Stimulated activated naive CD8-positive, alpha-beta T cell treated with anti-CD3 and anti-CD28 coated beads, Interleukin-15, Interleukin-2, amounts not matched to agents 100 ng/mL and 50 ng/mL, for 24 hours (primary cell): ENCODE measurements at regions not wholly inside any gene's neighbourhood (a gene's known extent, or its start where the extent isn't known, plus 50 kb on each side); places are given as distances from the start of the nearest gene placed in this dataset.
"Not testable (repeated sequence)": the region's sequence is repeated elsewhere in the genome, so short reads cannot be mapped to it uniquely, and the experiment has no call there.

Experiments used
- H3K27ac Mint-ChIP-seq: one replicate; pipeline ENCODE4 v1.8.0; 2021; ENCODE audit warnings: mild to moderate bottlenecking, mixed read lengths
- H3K27me3 Mint-ChIP-seq: one replicate; pipeline ENCODE4 v1.8.0; 2021; ENCODE audit warnings: mixed read lengths
- H3K36me3 Mint-ChIP-seq: one replicate; pipeline ENCODE4 v1.8.0; 2021; ENCODE audit warnings: low read depth, mixed read lengths
- H3K4me1 Mint-ChIP-seq: one replicate; pipeline ENCODE4 v1.8.0; 2021; ENCODE audit warnings: low read depth, mixed read lengths
- H3K4me3 Mint-ChIP-seq: one replicate; pipeline ENCODE4 v1.8.0; 2021; ENCODE audit warnings: mild to moderate bottlenecking, mixed read lengths
- H3K9me3 Mint-ChIP-seq: one replicate; pipeline ENCODE4 v1.8.0; 2021; ENCODE audit warnings: mixed read lengths

DNA sequence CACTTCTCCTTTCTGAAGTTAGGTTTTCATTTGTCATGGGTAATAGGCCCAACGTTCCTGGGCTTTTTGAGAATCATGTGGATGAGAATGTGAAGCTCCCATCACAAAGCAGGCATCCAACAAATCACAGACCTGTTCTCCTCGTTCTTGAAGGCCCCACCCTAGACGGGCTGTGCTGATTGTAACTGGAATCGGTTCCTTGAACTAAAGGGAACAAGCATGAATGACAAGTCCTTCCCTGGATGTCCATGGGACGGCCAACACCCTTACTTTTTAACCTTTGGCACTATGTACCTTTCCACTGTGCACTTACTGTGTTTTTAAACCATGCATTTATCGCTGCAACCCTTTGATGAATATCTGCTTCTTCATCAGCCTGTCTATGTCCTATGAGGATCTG lies 438.2 kb downstream of the CD83 start:
- Mint-ChIP-seq H3K27ac (no peak overlapping the region), H3K36me3 (no peaks in the 10 kb centered on the region), H3K9me3 (no peaks in the 10 kb centered on the region), H3K4me3 (no peak overlapping the region), H3K4me1 (no peaks in the 10 kb centered on the region), H3K27me3 (no peaks in the 10 kb centered on the region)

DNA sequence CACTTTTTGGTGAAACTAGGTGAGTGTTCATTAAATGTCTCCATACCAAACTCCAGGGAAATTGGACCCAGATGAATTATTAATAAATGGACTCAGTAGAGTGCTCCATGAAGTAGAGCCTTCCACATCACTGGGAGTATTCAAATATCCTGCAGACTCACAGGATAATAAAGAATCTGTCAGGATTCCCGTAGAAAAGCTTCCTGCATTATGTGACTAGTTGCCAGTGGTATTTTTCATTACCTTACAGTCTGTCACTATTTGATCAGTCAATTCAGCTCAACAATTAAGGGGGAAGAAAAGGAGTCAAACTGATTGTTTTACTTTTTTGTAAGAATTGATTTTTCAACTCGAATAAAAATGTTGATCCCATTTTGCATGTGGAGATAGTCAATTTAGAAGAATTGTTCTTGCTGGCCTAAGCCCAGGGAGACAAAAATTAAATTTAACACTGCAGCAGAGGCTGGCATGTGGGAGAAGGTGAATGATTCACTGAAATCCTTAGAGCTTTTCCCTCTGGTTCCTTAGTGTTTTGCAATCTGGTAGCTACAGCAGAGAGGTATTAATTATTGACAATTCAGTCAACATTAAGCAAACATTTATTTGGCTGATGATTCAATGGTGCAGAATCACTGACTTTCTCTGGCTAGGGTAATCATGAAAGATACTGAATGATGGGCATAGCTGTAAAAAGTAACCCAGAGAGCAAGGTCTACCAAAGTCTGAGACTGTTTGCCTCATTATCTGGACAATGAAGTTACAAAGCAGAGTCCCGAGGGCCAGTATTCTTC lies 442.4 kb downstream of the CD83 start:
- Mint-ChIP-seq H3K4me1 (no peaks in the 10 kb centered on the region), H3K27me3 (no peaks in the 10 kb centered on the region), H3K36me3 (peaks cover 5% of the 10 kb centered on the region), H3K4me3 (no peak overlapping the region), H3K27ac (no peak overlapping the region), H3K9me3 (peaks cover 13% of the 10 kb centered on the region)

DNA sequence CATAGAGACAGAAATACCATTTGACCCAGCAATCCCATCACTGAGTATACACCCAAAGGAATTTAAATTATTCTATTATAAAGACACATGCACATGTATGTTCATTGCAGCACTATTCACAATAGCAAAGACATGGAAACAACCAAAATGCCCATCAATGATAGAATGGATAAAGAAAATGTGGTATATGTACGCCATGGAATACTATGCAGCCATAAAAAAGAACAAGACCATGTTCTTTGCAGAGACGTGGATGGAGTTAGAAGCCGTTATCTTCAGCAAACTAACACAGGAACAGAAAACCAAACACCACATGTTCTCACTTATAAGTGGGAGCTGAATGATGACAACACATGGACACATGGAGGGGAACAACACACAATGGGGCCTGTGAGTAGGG lies 444.0 kb downstream of the CD83 start:
- H3K4me1 Mint-ChIP-seq, H3K36me3 Mint-ChIP-seq, H3K27me3 Mint-ChIP-seq, H3K4me3 Mint-ChIP-seq, H3K27ac Mint-ChIP-seq: not testable (repeated sequence)
- H3K9me3 Mint-ChIP-seq: peaks cover 18% of the 10 kb centered on the region

DNA sequence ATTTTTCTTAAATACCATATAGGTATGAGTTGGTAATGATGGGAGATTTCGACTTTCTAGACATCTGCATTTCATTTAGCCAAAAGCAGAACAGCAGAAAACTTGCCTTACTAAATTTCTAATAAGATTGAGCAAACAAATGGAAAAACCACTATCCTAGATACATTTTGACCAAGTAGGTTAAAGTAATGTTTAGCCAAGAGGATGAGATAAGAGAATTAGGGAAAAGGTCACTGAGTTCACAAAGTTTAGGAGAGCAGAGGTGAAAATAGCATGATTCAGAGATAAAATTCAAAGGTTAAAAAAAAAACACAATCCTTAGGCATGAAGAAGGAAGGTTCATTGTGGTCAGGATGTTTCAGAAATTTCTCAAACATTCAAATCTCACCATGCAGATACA lies 450.3 kb downstream of the CD83 start:
- no peak overlapping the region for H3K4me3 Mint-ChIP-seq
- H3K4me1 Mint-ChIP-seq: no peaks in the 10 kb centered on the region
- H3K9me3 Mint-ChIP-seq: peaks cover 13% of the 10 kb centered on the region
- H3K27me3 Mint-ChIP-seq: no peaks in the 10 kb centered on the region
- peaks cover 5% of the 10 kb centered on the region for H3K36me3 Mint-ChIP-seq
- H3K27ac Mint-ChIP-seq: no peak overlapping the region

DNA sequence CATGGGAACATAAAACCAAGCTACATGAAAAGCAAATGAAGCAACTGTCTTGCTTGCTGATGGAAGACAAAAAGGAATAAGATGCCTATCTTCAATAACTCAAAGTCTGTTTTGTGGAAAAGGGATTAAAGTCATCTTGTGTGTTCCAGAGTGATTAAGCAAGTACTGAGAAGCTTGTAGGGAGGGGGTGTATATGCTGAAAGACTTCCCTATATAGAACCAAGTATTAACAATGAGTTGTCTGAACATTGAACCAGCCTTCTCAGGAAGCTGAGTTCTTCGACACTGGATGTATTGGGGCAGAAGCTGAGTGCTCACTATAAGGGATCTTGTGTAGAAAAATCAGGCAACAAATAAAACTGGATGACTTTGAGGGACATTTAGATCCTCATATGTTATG lies 451.8 kb downstream of the CD83 start:
- H3K4me3 Mint-ChIP-seq: no peak overlapping the region
- peaks cover 10% of the 10 kb centered on the region for H3K4me1 Mint-ChIP-seq
- no peaks in the 10 kb centered on the region for H3K27me3 Mint-ChIP-seq
- peaks cover 7% of the 10 kb centered on the region for H3K9me3 Mint-ChIP-seq
- no peak overlapping the region for H3K27ac Mint-ChIP-seq
- H3K36me3 Mint-ChIP-seq: peaks cover 2% of the 10 kb centered on the region

DNA sequence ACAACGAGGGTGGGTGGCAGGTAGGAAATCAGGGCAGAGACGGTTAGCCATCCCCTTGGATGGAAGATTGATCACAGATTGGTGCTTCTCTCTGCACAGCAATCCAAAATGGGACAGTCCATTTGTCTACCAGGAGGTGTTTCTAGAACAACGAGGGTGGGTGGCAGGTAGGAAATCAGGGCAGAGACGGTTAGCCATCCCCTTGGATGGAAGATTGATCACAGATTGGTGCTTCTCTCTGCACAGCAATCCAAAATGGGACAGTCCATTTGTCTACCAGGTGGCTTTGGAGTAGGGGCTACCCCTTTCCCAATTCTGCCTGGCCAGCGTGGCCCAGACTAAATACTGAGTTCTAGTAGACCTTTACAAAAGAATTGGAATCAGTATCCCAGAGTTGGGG lies 452.3 kb downstream of the CD83 start:
- H3K36me3 Mint-ChIP-seq, H3K4me3 Mint-ChIP-seq, H3K27ac Mint-ChIP-seq: not testable (repeated sequence)

DNA sequence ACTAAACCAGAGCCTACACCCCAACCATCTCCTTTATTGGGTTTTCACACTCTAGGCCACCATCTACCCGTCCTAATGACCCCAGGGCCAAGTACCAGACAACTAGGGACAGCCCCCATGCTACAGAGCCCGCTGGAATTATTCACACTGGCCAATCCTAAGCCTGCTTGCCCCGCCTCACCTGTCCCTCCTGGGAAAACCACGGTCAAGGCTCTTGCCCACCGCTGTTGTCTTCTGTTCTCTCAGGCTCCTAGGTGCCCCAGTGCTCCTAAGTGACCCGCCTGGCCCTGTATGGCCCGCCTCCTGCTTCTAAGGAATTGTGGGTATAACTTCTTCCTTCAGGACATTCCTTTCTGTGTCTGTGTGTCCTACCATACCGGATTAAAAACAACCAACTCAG lies 453.4 kb downstream of the CD83 start:
- H3K27ac Mint-ChIP-seq: no peak overlapping the region
- H3K4me1 Mint-ChIP-seq: peaks cover 12% of the 10 kb centered on the region
- H3K4me3 Mint-ChIP-seq: no peak overlapping the region
- peaks cover 4% of the 10 kb centered on the region for H3K9me3 Mint-ChIP-seq
- H3K27me3 Mint-ChIP-seq: no peaks in the 10 kb centered on the region
- H3K36me3 Mint-ChIP-seq: no peaks in the 10 kb centered on the region

More for the DNA sequence above, 452.3 kb downstream of the CD83 start:
- H3K4me1 Mint-ChIP-seq: peaks cover 12% of the 10 kb centered on the region
- not testable (repeated sequence) for H3K9me3 Mint-ChIP-seq, H3K27me3 Mint-ChIP-seq

DNA sequence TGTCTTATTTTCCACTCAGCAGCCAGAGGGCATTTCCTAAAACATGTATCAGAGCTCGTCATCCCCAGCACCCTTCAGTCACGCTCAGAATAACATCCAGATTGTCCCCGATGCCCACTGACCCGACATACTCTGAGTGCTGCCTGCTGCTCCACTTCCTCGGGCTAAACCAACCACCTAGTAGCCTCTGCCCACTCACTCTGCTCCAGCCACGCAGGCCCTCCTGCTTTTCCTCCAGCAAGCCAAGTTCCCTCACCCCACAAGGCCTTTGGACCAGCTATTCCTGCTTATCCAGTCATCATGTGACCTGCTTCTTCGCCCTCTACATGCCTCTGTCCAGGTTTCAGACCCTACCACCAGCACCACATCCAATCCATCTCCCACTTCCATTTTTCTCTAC lies 454.2 kb downstream of the CD83 start:
- Mint-ChIP-seq H3K4me3 (no peak overlapping the region), H3K36me3 (no peaks in the 10 kb centered on the region), H3K4me1 (peaks cover 12% of the 10 kb centered on the region), H3K9me3 (peaks cover 4% of the 10 kb centered on the region), H3K27ac (no peak overlapping the region), H3K27me3 (no peaks in the 10 kb centered on the region)

DNA sequence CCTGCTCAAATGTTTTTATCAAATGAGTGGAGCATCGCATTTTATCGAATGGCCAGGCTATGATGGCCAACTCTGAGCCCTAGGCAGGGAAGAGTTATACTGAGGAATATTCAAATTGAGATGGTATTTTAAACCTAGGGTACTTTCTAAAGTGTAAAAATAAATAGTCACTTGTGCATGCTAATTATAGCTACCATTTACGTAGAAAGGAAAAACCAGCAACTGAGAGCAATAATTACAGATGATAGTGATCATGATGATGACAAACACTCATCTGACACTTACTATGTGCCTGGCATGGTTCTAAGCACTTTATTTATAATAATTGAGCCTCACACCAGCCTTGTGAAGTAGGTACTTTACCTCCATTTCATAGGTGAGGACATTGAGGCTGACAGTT lies 455.7 kb downstream of the CD83 start:
- Mint-ChIP-seq H3K4me1 (peaks cover 12% of the 10 kb centered on the region), H3K4me3 (no peak overlapping the region), H3K36me3 (no peaks in the 10 kb centered on the region), H3K27ac (no peak overlapping the region), H3K27me3 (no peaks in the 10 kb centered on the region), H3K9me3 (peaks cover 4% of the 10 kb centered on the region)

DNA sequence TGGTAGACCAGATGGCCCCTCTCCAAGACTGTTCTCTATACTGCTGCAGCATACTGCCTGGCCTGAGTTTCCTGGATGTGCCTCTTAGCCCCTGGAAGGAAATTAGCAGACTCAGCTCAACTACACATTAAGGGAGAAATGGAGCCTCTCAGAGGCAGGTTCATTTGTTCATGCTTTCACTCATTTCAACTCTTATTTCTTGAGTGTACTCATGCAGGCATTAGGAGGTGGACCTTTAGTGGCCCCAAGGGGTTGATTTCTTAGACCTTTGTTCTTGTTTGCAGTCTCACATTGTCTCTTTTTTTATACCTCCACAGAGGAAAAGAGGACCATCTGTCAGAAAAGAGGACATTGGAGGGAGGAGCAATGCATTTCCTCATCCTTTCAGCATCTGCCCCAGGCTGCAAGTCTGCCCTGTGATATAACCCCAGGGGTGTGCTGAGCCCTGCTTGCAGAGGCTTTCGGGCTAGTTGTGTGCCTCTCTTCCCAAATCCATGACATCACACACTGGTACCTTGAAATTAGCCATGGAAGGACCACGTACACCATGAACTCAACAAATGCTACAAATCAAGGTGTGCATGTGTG lies 456.2 kb downstream of the CD83 start:
- H3K4me1 Mint-ChIP-seq: peaks cover 12% of the 10 kb centered on the region
- no peak overlapping the region for H3K4me3 Mint-ChIP-seq
- no peaks in the 10 kb centered on the region for H3K27me3 Mint-ChIP-seq
- no peak overlapping the region for H3K27ac Mint-ChIP-seq
- no peaks in the 10 kb centered on the region for H3K36me3 Mint-ChIP-seq
- H3K9me3 Mint-ChIP-seq: peaks cover 4% of the 10 kb centered on the region

DNA sequence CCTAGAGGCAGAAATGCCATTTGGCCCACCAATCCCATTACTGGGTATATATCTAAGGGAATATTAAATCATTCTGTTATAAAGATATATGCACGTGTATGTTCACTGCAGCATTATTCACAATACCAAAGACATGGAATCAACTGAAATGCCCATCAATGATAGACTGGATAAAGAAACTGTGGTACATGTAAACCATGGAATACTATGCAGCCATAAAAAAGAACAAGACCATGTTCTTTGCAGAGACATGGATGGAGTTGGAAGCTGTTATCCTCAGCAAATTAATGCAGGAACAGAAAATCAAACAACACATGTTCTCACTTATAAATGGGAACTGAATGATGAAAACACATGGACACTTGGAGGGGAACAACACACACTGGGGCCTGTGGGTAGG lies 458.4 kb downstream of the CD83 start:
- peaks cover 4% of the 10 kb centered on the region for H3K9me3 Mint-ChIP-seq
- H3K27ac Mint-ChIP-seq: no peak overlapping the region
- no peaks in the 10 kb centered on the region for H3K27me3 Mint-ChIP-seq
- H3K4me3 Mint-ChIP-seq: no peak overlapping the region
- H3K4me1 Mint-ChIP-seq: peaks cover 16% of the 10 kb centered on the region
- H3K36me3 Mint-ChIP-seq: no peaks in the 10 kb centered on the region

DNA sequence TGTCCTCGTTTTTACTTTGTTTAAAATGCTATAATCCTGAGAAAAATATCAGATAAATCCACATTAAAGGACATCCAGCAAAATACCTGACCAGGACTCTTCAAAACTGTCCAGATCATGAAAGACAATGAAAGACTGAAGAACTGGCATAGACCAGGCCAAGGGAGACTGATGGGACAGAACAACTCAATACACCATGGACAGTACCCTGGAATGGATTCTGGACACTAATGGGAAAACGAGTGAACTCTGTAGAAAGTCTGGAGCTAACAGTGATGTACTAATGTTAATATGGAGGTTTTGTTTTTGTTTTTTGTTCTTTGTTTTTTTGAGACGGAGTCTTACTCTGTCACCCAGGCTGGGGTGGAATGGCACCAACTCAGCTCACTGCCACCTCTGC lies 461.4 kb downstream of the CD83 start:
- peaks cover 4% of the 10 kb centered on the region for H3K9me3 Mint-ChIP-seq
- H3K4me1 Mint-ChIP-seq: peaks cover 10% of the 10 kb centered on the region
- H3K27ac Mint-ChIP-seq: no peak overlapping the region

DNA sequence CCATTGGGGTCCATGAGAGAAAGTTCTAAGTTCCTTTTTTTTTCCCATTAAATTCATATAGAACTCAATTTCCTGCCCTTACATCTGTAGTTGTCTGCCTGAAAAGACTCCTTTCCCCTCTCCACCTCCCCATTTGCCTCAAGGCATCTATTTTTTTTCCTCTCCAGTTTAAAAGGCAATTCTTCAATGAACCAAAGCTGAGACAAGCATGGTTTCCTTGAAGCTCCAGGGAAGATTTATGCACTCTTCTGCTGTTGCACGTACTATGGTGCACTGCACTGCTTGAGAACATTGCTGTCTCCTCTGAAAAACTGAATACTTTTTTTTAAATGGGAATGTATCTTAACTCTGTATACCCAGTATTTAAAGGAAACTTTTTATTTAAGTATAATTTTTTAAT lies 465.2 kb downstream of the CD83 start:
- H3K4me3 Mint-ChIP-seq: no peak overlapping the region
- peaks cover 4% of the 10 kb centered on the region for H3K4me1 Mint-ChIP-seq
- H3K36me3 Mint-ChIP-seq: no peaks in the 10 kb centered on the region
- H3K9me3 Mint-ChIP-seq: no peaks in the 10 kb centered on the region
- H3K27me3 Mint-ChIP-seq: no peaks in the 10 kb centered on the region
- H3K27ac Mint-ChIP-seq: no peak overlapping the region

More for the DNA sequence above, 461.4 kb downstream of the CD83 start:
- no peaks in the 10 kb centered on the region for H3K27me3 Mint-ChIP-seq
- H3K4me3 Mint-ChIP-seq: no peak overlapping the region
- H3K36me3 Mint-ChIP-seq: no peaks in the 10 kb centered on the region

DNA sequence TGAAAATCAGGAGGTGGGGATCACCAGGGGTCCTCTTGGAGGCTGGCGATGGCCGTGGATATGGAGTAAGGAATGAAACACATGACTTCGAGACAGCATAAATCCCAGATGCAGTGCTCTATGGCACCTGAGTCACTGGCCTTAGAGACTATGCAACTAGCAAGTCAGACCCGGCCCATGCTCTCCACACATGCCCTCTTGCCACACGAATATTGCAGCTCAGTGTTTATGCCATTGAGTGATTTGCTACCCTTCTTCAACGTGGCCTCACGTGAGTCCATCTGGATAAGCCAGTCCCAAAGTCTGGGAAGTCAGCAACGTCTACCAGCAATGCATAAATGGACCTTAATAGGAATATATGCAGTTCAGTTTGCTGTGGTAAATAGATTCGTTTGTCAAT lies 466.3 kb downstream of the CD83 start:
- no peak overlapping the region for H3K4me3 Mint-ChIP-seq
- H3K4me1 Mint-ChIP-seq: peaks cover 3% of the 10 kb centered on the region
- H3K27ac Mint-ChIP-seq: no peak overlapping the region
- H3K27me3 Mint-ChIP-seq: no peaks in the 10 kb centered on the region
- H3K36me3 Mint-ChIP-seq: no peaks in the 10 kb centered on the region
- H3K9me3 Mint-ChIP-seq: no peaks in the 10 kb centered on the region

DNA sequence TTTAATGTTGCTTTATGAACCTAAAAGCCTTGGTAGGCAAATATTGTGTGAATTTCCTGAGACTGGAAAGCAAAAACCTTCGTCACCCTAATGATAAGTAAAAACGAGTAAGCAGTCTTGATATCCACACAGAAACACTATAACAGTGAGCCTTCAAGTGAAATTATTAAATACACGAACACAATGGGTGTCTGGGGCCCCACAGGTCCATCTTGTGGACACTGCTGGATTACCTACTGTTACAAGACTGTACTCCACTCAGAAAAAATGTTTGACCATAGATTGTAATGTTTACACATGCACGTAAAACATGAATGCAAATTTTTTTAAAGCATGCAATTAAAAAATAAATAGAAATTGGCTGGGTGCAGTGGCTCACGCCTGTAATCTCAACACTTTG lies 466.9 kb downstream of the CD83 start:
- H3K27me3 Mint-ChIP-seq: no peaks in the 10 kb centered on the region
- H3K36me3 Mint-ChIP-seq: no peaks in the 10 kb centered on the region
- no peaks in the 10 kb centered on the region for H3K9me3 Mint-ChIP-seq
- H3K4me3 Mint-ChIP-seq: no peak overlapping the region
- H3K27ac Mint-ChIP-seq: no peak overlapping the region
- H3K4me1 Mint-ChIP-seq: no peaks in the 10 kb centered on the region

DNA sequence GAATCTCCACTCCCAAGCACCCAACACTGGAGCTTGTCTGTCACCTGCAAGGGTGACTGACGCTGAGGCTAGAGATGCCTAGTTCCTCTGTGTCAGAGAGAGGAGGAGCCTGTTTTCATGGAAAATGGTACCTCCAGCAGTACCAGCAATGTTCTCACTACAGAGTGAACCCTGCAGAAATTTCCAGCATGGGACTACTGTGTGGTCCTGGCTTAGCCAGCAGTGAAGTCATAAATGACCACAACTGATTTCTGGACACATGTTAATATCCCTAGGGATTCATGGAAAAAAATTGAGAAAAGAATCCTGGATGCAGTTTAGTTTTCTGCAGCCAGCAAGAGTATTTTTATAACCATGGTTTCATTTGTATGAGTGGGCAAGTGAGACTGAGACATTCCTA lies 468.1 kb downstream of the CD83 start:
- no peaks in the 10 kb centered on the region for H3K27me3 Mint-ChIP-seq
- no peak overlapping the region for H3K4me3 Mint-ChIP-seq

More for the DNA sequence above, 468.1 kb downstream of the CD83 start:
- Mint-ChIP-seq H3K9me3 (no peaks in the 10 kb centered on the region), H3K4me1 (no peaks in the 10 kb centered on the region), H3K36me3 (no peaks in the 10 kb centered on the region), H3K27ac (no peak overlapping the region)
